GDM1 (cell line): ENCODE measurements at regions not wholly inside any gene's neighbourhood (a gene's known extent, or its start where the extent isn't known, plus 50 kb on each side); places are given as distances from the start of the nearest gene placed in this dataset.
"Not testable (repeated sequence)": the region's sequence is repeated elsewhere in the genome, so short reads cannot be mapped to it uniquely, and the experiment has no call there.

Source experiments
- DNase-seq: peaks from one replicate; lab custom pipeline; 2025; lab: John Stamatoyannopoulos, UW

GRCh38 chr9:29974197-29974596 lies 2400.9 kb upstream of the C9orf72 start:
- DNase-seq, result no peak

DNA sequence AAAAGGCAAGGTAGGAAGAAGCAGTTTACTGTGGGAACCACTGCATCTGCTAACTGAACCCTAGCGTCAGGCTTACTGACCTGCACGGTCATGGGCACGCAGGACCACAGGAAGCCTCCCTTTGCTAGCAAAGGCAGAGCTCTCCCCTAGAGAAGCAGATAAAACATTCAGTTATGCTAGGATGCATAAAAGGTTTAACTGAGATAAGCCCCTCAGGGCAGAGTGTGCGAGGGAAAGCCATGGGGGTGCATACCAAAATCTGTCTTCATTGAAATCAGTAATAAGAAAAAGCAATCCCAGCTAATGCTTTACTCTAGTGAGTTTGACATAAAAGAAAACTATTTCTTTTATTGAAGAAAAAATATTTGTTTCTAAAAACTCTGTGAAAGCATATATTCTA lies 2403.7 kb upstream of the C9orf72 start:
- DNase-seq, result no peak

- no peak for DNase-seq
These were observed 2403.4 kb upstream of the ACO1 start for GRCh38 chr9:29981013-29981412.

DNA sequence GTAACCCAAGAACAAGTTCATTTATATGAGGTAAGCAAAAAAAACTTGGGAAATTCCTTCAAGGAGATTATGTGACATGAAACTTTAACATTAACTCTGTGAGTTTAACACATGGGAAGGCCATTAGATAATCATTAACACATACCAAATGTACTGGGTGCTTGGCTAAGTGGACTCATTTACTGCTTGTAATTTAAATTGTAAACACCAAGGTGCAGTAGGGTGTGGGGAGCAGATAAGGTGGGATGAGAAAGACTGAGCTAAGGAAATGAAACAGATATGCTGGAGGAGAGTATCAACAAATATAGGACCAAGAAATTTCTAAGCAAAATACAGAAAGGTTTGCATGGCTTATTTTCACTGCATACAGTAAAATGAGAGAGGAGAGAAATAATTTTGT lies 2384.8 kb upstream of the ACO1 start:
- no peak for DNase-seq

DNA sequence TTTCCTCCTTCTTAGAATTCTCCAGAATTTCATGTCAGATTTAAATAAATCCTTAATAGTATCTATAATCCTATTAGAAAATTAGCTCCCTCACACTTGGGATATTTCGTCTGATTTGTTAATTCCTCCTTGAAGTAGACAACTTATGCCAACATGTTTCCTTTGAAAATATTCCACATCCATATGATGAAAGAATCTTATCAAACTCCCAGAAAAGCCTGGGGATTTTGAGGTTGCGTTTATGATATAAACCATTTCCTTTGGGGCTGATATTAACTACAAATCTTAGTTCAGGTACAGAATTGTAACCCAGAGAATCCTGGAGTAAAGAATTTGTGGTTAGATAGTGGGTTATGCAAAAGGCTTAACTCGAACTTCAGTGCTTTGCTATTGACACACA lies 2373.8 kb upstream of the ACO1 start:
- DNase-seq, result no peak

GRCh38 chr9:30012622-30013021 lies 2371.8 kb upstream of the ACO1 start:
- no peak for DNase-seq

DNA sequence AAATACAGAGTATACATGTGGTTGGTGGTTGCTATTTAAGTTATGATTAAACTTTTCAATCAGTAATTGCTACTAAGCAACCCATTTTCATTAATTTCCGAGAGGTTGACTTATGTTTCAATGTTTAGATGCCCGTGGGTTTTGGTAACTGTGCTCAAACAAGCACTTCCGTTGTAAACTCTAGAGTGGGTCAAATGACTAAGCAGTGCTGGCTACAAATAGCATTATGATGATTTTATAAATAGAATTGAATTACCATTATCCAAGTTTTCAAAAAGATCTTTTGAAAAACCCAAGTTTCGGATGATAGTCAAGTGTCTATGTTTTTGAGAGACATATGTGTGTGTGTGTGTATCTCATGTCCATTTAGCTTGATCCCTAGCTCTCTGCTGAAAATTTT lies 2369.4 kb upstream of the ACO1 start:
- no peak for DNase-seq

- DNase-seq, result no peak
These were observed 2364.3 kb upstream of the ACO1 start for GRCh38 chr9:30020161-30020560.

DNA sequence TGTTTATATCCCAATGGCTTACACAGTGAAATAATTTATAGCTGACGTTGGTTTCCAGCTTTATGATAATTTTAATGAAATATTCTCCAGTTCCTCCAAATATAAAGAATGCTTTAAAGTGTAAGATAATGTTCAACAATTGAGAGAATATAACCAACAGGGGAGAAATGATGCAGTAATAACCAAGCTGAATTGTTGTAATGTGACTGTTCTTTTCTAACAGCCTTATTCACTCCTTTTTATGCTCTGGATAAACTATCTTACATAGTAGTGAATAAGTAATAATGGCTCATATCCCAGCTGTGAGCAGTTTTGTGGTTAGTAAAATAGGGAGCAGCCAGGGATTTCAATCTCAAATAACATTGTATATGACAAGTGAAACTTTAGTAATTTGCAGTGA lies 2348.7 kb upstream of the ACO1 start:
- no peak for DNase-seq

- no peak for DNase-seq
These were observed 2347.9 kb upstream of the ACO1 start for GRCh38 chr9:30036558-30036957.

DNA sequence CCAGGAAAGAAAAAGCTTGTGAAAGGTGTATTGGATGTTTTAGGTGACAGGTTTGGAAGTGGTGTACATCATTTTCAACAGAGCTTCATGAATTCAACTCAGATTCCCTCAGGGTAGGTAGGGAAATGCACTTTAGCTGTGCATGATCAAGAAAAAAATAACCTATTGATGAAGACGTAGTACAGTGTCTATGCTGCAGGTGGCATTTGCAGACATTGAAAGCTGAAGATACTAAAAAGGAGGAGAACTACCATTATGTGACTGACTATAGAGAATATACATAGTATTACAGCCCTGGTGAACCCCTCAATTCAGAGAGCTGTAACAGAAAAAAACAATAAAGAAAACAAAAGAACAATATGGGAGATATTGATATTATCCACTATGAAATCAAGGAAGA lies 2344.7 kb upstream of the ACO1 start:
- no peak for DNase-seq

- DNase-seq, result no peak
These were observed 2336.0 kb upstream of the ACO1 start for GRCh38 chr9:30048396-30048795.

- DNase-seq, result no peak
These were observed 2326.0 kb upstream of the ACO1 start for GRCh38 chr9:30058463-30058862.

DNA sequence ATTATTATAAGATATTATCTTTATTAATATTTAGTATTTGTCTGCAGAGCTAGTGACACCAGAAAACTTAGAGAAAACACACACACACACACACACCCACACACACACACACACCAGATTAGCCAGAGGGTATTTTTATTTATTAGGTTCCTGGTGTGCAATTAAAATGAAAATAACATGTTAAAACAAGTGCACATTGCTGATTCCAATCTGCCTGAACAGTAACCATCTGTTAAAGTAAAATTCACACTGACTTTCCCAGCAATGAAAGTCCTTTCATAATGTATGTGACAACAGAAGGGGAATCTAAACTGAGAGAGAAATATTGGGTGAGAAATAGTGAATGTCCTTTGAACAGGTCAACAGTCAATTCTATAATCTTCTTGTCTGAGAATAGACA lies 2323.5 kb upstream of the ACO1 start:
- no peak for DNase-seq

DNA sequence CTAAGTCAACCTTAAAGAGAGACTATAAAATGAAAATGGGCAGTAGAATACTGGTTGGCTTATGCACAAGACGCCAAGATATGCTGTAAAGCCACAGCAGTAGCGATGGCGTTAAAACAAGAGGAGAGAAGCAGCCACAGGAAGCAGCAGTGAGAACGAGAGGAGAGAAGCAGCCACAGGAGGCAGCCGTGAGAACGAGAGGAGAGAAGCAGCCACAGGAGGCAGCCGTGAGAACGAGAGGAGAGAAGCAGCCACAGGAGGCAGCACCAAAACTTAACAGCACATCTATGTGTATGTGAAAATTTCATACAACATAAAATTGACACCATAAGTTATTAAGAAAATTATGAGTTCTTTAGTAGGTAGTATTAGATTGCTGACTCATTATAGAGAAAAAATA lies 2318.6 kb upstream of the ACO1 start:
- no peak for DNase-seq

DNA sequence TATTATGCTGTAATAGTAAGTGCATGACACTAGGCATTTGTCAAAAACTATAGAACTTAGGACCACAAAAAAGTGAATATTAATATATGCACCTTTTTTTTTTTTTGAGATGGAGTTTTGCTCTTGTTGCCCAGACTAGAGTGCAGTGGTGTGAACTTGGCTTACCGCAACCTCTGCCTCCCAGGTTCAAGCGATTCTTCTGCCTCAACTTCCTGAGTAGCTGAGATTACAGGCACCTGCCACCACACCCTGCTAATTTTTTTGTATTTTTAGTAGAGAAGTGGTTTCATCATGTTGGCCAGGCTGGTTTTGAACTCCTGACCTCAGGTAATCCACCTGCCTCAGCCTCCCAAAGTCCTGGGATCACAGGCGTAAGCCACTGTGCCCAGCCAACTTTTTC lies 2315.2 kb upstream of the ACO1 start:
- DNase-seq, result not testable (repeated sequence)

- no peak for DNase-seq
These were observed 2309.4 kb upstream of the ACO1 start for GRCh38 chr9:30075022-30075421.

DNA sequence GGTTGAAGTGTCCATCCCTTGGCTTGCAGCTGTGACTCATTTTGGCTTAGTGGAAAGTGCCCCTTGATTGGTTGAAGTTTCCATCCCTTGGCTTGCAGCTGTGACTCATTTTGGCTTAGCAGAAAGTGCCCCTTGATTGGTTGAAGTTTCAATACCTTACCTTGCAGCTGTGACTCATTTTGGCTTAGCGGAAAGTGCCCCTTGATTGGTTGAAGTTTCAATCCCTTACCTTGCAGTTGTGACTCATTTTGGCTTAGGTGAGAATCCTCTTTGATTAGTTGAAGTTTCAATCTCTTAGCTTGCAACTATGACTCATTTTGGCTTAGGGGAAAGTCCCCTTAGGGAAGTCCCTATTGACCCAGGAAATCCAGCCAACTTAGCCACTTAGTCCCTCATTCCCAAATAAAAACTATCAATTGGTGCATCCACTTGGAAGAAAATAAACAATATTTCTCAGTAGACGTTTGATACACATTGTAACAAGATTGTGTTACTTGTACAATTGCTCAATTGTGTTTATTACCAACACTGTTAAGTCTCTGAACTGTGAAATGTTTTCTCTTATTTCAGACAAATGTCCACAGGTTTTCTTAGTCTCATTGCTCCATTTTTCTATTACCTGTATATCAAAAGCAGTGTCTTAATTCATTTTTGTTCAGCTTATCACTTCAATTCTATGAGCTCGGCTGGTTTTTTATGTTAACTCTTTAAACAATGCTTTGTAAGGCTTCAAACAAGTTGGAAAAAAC lies 2308.8 kb upstream of the ACO1 start:
- no peak for DNase-seq

- no peak for DNase-seq
These were observed 2306.2 kb upstream of the ACO1 start for GRCh38 chr9:30078195-30078594.

GRCh38 chr9:30089428-30089827 lies 2295.0 kb upstream of the ACO1 start:
- no peak for DNase-seq

DNA sequence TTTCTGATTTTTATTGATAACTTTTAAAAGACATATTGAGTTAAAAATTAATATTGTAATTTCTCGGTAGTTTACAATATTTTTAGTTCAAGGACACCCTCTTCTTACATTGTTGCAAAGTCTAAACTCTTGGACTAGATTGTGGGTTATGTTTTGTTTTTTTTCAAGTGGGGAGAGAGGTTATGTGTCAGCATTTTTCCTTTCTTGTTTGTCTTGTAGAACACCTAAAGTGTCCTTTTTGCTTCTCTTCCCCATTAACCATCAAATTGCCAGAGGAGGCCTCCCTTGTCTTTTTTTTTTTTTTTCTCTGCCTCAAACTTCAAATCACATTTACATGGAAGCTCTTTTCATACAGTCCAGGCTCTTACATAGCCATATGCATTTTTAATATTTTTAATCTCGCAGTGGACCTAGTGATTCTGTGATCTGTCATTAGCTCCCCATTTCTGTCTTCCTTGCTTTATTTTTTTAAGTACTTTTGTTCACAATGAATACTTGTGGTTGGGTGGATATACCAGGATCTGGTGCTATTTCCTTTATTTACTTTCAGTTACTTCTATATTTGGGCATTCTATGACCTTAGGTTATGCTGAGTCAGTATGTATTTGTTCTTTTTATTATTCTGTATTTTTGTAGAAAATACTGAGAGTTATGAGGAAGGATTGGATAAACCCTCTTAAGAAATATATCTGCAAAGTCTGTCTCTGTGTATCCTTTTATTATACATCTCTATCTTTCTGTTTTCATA lies 2280.6 kb upstream of the ACO1 start:
- no peak for DNase-seq

DNA sequence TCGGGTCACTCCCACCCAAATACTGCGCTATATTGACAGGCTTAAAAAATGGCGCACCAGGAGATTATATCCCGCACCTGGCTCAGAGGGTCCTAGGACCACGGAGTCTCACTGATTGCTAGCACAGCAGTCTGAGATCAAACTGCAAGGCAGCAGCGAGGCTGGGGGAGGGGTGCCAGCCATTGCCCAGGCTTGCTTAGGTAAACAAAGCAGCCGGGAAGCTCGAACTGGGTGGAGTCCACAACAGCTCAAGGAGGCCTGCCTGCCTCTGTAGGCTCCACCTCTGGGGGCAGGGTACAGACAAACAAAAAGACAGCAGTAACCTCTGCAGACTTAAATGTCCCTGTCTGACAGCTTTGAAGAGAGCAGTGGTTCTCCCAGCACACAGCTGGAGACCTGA lies 2277.3 kb upstream of the ACO1 start:
- DNase-seq, result not testable (repeated sequence)

DNA sequence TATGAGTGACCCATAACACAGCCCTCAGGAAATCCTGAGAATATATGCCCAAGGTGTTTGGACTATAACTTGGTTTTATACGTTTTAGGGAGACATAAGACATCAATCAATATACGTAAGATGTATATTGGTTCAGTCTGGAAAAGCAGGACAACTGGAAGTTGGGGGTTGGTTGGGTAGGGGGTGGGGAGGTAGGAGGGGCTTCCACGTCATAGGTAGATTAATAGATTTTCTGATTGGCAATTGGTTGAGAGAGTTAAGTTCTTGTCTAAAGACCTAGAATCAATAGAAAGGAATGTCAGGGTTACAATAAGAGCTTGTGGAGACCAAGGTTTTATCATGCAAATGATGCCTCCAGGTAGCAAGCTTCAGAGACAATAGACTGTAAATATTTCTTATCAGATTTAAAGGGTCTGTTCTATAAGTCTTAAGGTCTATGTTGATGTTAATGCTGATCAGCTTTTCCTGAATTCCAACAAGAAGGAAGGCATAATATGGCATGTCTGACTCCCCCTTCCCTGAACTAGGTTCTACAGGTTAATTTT lies 2267.7 kb upstream of the ACO1 start:
- DNase-seq, result no peak

- DNase-seq, result no peak
These were observed 2263.8 kb upstream of the ACO1 start for GRCh38 chr9:30120666-30121065.
